GM19035 (cell line): ENCODE measurements at regions not wholly inside any gene's neighbourhood (a gene's known extent, or its start where the extent isn't known, plus 50 kb on each side); places are given as distances from the start of the nearest gene placed in this dataset.
A peak's percentile ranks its signal among the peaks of the same experiment; 100 is the strongest.

Source experiments
- ATAC-seq: cut with Tn5 transposase; IDR thresholded peaks from one replicate; pipeline ENCODE4 v1.9.1; 2021; ENCODE audit not compliant: unreplicated experiment

- no peak for ATAC-seq
These were observed 171.8 kb downstream of the ICOS start for GRCh38 chr2:204108330-204108751.

- ATAC-seq: no peak
These were observed 172.3 kb downstream of the ICOS start for GRCh38 chr2:204108781-204109295.

- no peak for ATAC-seq
These were observed 173.1 kb downstream of the ICOS start for GRCh38 chr2:204109681-204110080.

GRCh38 chr2:204110338-204110741 is 173.8 kb downstream of the ICOS start:
- peak; percentile 90 for ATAC-seq

GRCh38 chr2:204110751-204111516 is 174.4 kb downstream of the ICOS start:
- no peak for ATAC-seq

- no peak for ATAC-seq
These were observed 175.7 kb downstream of the ICOS start for GRCh38 chr2:204112084-204112770.

GRCh38 chr2:204114295-204115136 is 178.0 kb downstream of the ICOS start:
- no peak for ATAC-seq

GRCh38 chr2:204115137-204116056 is 178.8 kb downstream of the ICOS start:
- ATAC-seq: no peak

GRCh38 chr2:204116159-204116792 is 179.7 kb downstream of the ICOS start:
- no peak for ATAC-seq

- ATAC-seq: no peak
These were observed 185.9 kb downstream of the ICOS start for GRCh38 chr2:204122425-204122824.

- ATAC-seq: no peak
These were observed 187.7 kb downstream of the ICOS start for GRCh38 chr2:204124140-204124750.

GRCh38 chr2:204126705-204127104 is 190.1 kb downstream of the ICOS start:
- ATAC-seq: no peak

GRCh38 chr2:204127238-204127637 is 190.7 kb downstream of the ICOS start:
- ATAC-seq: no peak

- ATAC-seq: no peak
These were observed 193.2 kb downstream of the ICOS start for GRCh38 chr2:204129591-204130294.

- no peak for ATAC-seq
These were observed 195.1 kb downstream of the ICOS start for GRCh38 chr2:204131621-204132020.

- ATAC-seq: no peak
These were observed 196.9 kb downstream of the ICOS start for GRCh38 chr2:204133476-204133875.

GRCh38 chr2:204134421-204134820 is 197.9 kb downstream of the ICOS start:
- no peak for ATAC-seq

- no peak for ATAC-seq
These were observed 199.2 kb downstream of the ICOS start for GRCh38 chr2:204135752-204136151.

GRCh38 chr2:204138206-204138605 is 201.6 kb downstream of the ICOS start:
- no peak for ATAC-seq
